Glutamatergic neuron (in vitro differentiated cells): ENCODE measurements at regions not wholly inside any gene's neighbourhood (a gene's known extent, or its start where the extent isn't known, plus 50 kb on each side); places are given as distances from the start of the nearest gene placed in this dataset.

Experiments
- DNase-seq: peaks from one replicate; pipeline ENCODE4 v3.0.0; 2022
- H3K27ac Mint-ChIP-seq: one replicate; pipeline ENCODE4 v1.8.0; 2020; ENCODE audit warnings: mild to moderate bottlenecking, mixed read lengths, inconsistent platforms; ENCODE audit not compliant: unreplicated experiment
- H3K27me3 Mint-ChIP-seq: one replicate; pipeline ENCODE4 v1.8.0; 2020; ENCODE audit warnings: mild to moderate bottlenecking, moderate library complexity, mixed read lengths, inconsistent platforms; ENCODE audit not compliant: unreplicated experiment
- H3K36me3 Mint-ChIP-seq: one replicate; pipeline ENCODE4 v1.8.0; 2020; ENCODE audit warnings: mild to moderate bottlenecking, mixed read lengths, inconsistent platforms; ENCODE audit not compliant: unreplicated experiment
- H3K4me1 Mint-ChIP-seq: one replicate; pipeline ENCODE4 v1.8.0; 2020; ENCODE audit warnings: mild to moderate bottlenecking, low read depth, mixed read lengths, inconsistent platforms; ENCODE audit not compliant: unreplicated experiment
- H3K4me3 Mint-ChIP-seq: one replicate; pipeline ENCODE4 v1.8.0; 2020; ENCODE audit warnings: mild to moderate bottlenecking, mixed read lengths, inconsistent platforms; ENCODE audit not compliant: unreplicated experiment
- H3K9me3 Mint-ChIP-seq: one replicate; pipeline ENCODE4 v1.8.0; 2020; ENCODE audit warnings: mild to moderate bottlenecking, moderate library complexity, mixed read lengths, inconsistent platforms; ENCODE audit not compliant: unreplicated experiment
- CTCF ChIP-seq: fragments of 200-600 bp; sonication (generic); IDR thresholded peaks from one replicate; pipeline ENCODE4 v1.5.0; 2021; ENCODE audit not compliant: partially characterized antibody, unreplicated experiment

- H3K4me1 Mint-ChIP-seq, result peaks cover 1% of the 10 kb centered on the region
- no peaks in the 10 kb centered on the region for H3K27me3 Mint-ChIP-seq
- H3K4me3 Mint-ChIP-seq, result no peak overlapping the region
- no peak overlapping the region for H3K27ac Mint-ChIP-seq
- no peaks in the 10 kb centered on the region for H3K9me3 Mint-ChIP-seq
- no peak for DNase-seq
- no peak for TF ChIP-seq CTCF
- no peaks in the 10 kb centered on the region for H3K36me3 Mint-ChIP-seq
These were observed 138.8 kb upstream of the VCX start for GRCh38 chrX:7704205-7704604.

- DNase-seq, result no peak
- no peak overlapping the region for H3K4me3 Mint-ChIP-seq
- TF ChIP-seq CTCF, result no peak
- H3K27ac Mint-ChIP-seq, result no peak overlapping the region
- peaks cover 5% of the 10 kb centered on the region for H3K4me1 Mint-ChIP-seq
- H3K27me3 Mint-ChIP-seq, result peaks cover 2% of the 10 kb centered on the region
- no peaks in the 10 kb centered on the region for H3K9me3 Mint-ChIP-seq
- H3K36me3 Mint-ChIP-seq, result no peaks in the 10 kb centered on the region
These were observed 144.7 kb upstream of the VCX start for GRCh38 chrX:7698248-7698647.

GRCh38 chrX:7690842-7691241, 152.1 kb upstream of the VCX start:
- no peaks in the 10 kb centered on the region for H3K9me3 Mint-ChIP-seq
- no peak for DNase-seq
- no peak overlapping the region for H3K27ac Mint-ChIP-seq
- H3K36me3 Mint-ChIP-seq, result no peaks in the 10 kb centered on the region
- no peak overlapping the region for H3K4me3 Mint-ChIP-seq
- H3K4me1 Mint-ChIP-seq, result peaks cover 2% of the 10 kb centered on the region
- H3K27me3 Mint-ChIP-seq, result no peaks in the 10 kb centered on the region
- no peak for TF ChIP-seq CTCF

DNA sequence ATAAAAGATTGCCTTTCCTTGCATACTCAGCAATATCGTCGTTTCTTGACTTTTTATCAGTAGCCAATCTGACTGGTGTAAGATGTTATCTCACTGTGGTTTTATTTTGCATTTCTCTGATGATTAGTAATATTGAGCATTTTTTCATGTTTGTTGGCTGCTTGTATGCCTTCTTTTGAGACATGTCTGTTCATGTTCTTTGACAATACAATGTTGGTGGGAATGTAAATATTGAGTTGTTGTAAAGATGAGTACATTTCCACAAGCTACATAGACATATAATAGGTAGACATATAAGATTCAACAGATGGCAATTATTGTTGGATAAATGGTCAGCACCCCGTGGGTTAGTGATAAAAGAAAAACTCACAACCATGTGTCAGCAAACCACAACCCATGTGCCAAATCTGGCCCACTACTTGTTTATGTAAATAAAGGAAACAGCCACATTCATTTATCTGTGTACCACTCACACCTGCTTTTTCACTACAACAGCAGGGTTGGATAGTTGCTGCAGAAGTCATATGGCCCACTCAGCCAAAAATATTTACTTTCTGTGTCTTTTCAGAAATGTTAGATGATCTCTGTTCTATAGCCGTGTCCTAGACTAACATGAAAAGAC, 153.1 kb upstream of the VCX start:
- H3K4me3 Mint-ChIP-seq, result no peak overlapping the region

More for the DNA sequence above, 153.1 kb upstream of the VCX start:
- peaks cover 2% of the 10 kb centered on the region for H3K4me1 Mint-ChIP-seq
- H3K36me3 Mint-ChIP-seq, result no peaks in the 10 kb centered on the region
- TF ChIP-seq CTCF, result no peak
- H3K27ac Mint-ChIP-seq, result no peak overlapping the region
- no peak for DNase-seq
- H3K9me3 Mint-ChIP-seq, result no peaks in the 10 kb centered on the region
- H3K27me3 Mint-ChIP-seq, result no peaks in the 10 kb centered on the region
